ENCODE measurements at regions not wholly inside any gene's neighbourhood (a gene's known extent, or its start where the extent isn't known, plus 50 kb on each side); places are given as distances from the start of the nearest gene placed in this dataset.

DNA sequence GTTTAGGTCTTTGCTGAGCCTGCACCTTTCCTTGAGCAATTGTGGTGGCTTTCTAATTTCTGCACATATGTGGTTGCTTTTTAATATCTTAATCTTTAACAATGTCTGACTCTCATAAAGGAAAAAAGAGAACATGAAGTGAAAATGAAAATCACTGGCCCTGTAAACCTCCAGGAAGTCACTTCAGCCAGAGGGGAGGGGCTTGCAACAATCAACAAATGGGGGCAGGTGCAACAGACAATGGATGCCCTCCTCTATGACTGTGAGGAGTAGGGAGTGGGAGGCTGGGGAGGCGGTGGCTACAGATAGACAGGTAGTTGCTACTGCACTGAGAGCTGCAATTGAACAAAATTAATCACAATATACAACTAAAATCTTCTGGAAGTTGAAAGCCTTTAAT lies 1377.4 kb downstream of the XPNPEP1 start:
- BruUV-seq (replicated peaks): no TSS peak
- CTCF ChIA-PET: no interaction called here
- no peak for ATAC-seq

More for the DNA sequence above, 1377.4 kb downstream of the XPNPEP1 start:
- Histone ChIP-seq H3K4me1 (ENCODE audit: control insufficient read depth in 1 of 2, insufficient read depth in 2 of 2, low read length in 2 of 2) (no peaks in the 10 kb centered on the region), H4K20me1 (ENCODE audit: insufficient read depth) (no peaks in the 10 kb centered on the region), H3K79me2 (ENCODE audit: insufficient read depth, low read length) (no peaks in the 10 kb centered on the region), H3K9me2 (ENCODE audit: insufficient read depth) (no peaks in the 10 kb centered on the region), H3K36me3 (ENCODE audit: control insufficient read depth in 1 of 2, insufficient read depth in 2 of 2, low read length in 2 of 2) (no peaks in the 10 kb centered on the region; a peak in 1 of 4 replicates), H2AFZ (ENCODE audit: low read depth, low read length, poor library complexity, severe bottlenecking) (no peak overlapping the region), H3K4me3 (replicated peaks in 1 of 2; ENCODE audit: low read depth in 1 of 2, low read length in 2 of 2) (no peak overlapping the region), H3K9me3 (ENCODE audit: control insufficient read depth in 1 of 2, insufficient read depth in 1 of 2, low read depth in 1 of 2, low read length in 2 of 2) (peaks cover 12% of the 10 kb centered on the region in 2 experiments; a peak in 3 of 4 replicates), H3K27me3 (ENCODE audit: insufficient read depth, low read length) (no peaks in the 10 kb centered on the region), H3K27ac (ENCODE audit: low read depth, low read length) (no peak overlapping the region), H3K4me2 (ENCODE audit: low read length) (no peak overlapping the region), H3K9ac (ENCODE audit: low read length) (no peak overlapping the region)
- no peak for DNase-seq (ENCODE audit: low read depth, low spot score)
- TF ChIP-seq, protein P1, sequence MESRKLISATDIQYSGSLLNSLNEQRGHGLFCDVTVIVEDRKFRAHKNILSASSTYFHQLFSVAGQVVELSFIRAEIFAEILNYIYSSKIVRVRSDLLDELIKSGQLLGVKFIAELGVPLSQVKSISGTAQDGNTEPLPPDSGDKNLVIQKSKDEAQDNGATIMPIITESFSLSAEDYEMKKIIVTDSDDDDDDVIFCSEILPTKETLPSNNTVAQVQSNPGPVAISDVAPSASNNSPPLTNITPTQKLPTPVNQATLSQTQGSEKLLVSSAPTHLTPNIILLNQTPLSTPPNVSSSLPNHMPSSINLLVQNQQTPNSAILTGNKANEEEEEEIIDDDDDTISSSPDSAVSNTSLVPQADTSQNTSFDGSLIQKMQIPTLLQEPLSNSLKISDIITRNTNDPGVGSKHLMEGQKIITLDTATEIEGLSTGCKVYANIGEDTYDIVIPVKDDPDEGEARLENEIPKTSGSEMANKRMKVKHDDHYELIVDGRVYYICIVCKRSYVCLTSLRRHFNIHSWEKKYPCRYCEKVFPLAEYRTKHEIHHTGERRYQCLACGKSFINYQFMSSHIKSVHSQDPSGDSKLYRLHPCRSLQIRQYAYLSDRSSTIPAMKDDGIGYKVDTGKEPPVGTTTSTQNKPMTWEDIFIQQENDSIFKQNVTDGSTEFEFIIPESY (IDR thresholded peaks at IDR 0.05; ENCODE audit: extremely low read depth, insufficient replicate concordance, low read length): no peak
- TF ChIP-seq ZNF274 (IDR thresholded peaks at IDR 0.05; ENCODE audit: low read depth, low read length) (no peak), FOSL1 (IDR thresholded peaks at IDR 0.05; ENCODE audit: low read depth) (no peak), TCF7L2 (IDR thresholded peaks at IDR 0.05; ENCODE audit: borderline replicate concordance, extremely low read depth, insufficient read depth, insufficient read length) (no peak), EGR1 (IDR thresholded peaks at IDR 0.05; ENCODE audit: low read depth) (no peak), CBX3 (IDR thresholded peaks at IDR 0.05; ENCODE audit: low read depth) (no peak), ELF1 (IDR thresholded peaks at IDR 0.05; ENCODE audit: borderline replicate concordance, low read depth) (no peak), SP1 (IDR thresholded peaks at IDR 0.05; ENCODE audit: low read depth) (no peak), EZH2 (IDR thresholded peaks at IDR 0.05) (no peak), POLR2AphosphoS5 (IDR thresholded peaks at IDR 0.05; ENCODE audit: low read depth, low read length) (no peak), EZH2phosphoT487 (IDR thresholded peaks at IDR 0.05; ENCODE audit: borderline replicate concordance) (no peak), CEBPB (IDR thresholded peaks at IDR 0.05; ENCODE audit: low read depth) (no peak), SIN3A (IDR thresholded peaks at IDR 0.05; ENCODE audit: low read depth) (no peak), JUND (IDR thresholded peaks at IDR 0.05) (no peak), POLR2A (IDR thresholded peaks at IDR 0.05; ENCODE audit: borderline replicate concordance, extremely low read depth, insufficient read depth, insufficient read length) (no peak), YY1 (IDR thresholded peaks at IDR 0.05; ENCODE audit: extremely low read depth, insufficient replicate concordance, low read depth, low read length) (no peak), ZFX (IDR thresholded peaks at IDR 0.05) (no peak)
- TF ChIP-seq, protein P2, sequence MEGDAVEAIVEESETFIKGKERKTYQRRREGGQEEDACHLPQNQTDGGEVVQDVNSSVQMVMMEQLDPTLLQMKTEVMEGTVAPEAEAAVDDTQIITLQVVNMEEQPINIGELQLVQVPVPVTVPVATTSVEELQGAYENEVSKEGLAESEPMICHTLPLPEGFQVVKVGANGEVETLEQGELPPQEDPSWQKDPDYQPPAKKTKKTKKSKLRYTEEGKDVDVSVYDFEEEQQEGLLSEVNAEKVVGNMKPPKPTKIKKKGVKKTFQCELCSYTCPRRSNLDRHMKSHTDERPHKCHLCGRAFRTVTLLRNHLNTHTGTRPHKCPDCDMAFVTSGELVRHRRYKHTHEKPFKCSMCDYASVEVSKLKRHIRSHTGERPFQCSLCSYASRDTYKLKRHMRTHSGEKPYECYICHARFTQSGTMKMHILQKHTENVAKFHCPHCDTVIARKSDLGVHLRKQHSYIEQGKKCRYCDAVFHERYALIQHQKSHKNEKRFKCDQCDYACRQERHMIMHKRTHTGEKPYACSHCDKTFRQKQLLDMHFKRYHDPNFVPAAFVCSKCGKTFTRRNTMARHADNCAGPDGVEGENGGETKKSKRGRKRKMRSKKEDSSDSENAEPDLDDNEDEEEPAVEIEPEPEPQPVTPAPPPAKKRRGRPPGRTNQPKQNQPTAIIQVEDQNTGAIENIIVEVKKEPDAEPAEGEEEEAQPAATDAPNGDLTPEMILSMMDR (IDR thresholded peaks at IDR 0.05 in 2 of 3, conservative IDR thresholded peaks at IDR 0.05 in 1 of 3; ENCODE audit: borderline replicate concordance in 1 of 3, insufficient read depth in 1 of 3, low read depth in 2 of 3, low read length in 2 of 3): no peak
- TF ChIP-seq, protein P3, sequence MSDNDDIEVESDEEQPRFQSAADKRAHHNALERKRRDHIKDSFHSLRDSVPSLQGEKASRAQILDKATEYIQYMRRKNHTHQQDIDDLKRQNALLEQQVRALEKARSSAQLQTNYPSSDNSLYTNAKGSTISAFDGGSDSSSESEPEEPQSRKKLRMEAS (IDR thresholded peaks at IDR 0.05): no peak
- TF ChIP-seq, protein P4, sequence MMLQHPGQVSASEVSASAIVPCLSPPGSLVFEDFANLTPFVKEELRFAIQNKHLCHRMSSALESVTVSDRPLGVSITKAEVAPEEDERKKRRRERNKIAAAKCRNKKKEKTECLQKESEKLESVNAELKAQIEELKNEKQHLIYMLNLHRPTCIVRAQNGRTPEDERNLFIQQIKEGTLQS (IDR thresholded peaks at IDR 0.05): no peak
- POLR2A ChIA-PET: no interaction called here
- RAD21 ChIA-PET (ENCODE audit: low non-redundant PET in 1 of 2, low total read pairs in 2 of 2, uncharacterized antibody in 2 of 2, unreplicated experiment in 2 of 2): no interaction called here
- intact Hi-C loops (cut with micrococcal nuclease): loop anchor here (2.0 to 5.0 kb wide), 2 partner anchors 1834 to 1921 kb away; no protein-coding TSS in a partner anchor

All from HCT116 (cell line).